ENCODE measurements at regions not wholly inside any gene's neighbourhood (a gene's known extent, or its start where the extent isn't known, plus 50 kb on each side); places are given as distances from the start of the nearest gene placed in this dataset.

DNA sequence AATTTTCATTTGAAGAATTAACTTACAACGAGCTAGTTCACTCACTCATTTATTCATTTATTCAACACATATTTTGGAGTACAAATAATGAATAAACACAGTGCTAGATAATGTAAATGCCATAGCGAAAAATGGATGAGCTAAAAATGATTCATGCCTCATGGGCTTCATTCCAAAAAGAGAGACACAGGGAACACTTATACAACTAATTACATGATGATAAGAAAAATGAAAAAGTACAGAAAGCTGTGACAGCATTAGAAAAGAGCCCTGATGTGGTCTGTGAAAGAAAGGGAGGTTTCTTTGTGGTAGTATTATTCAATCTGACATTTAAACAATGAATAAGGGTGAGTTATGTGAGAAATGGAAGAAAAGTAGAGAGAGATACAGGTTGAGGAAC lies 726.4 kb downstream of the AMY1C start:
- no peak overlapping the region for H2BK20ac ChIP-seq (ENCODE audit: low read depth, low read length, poor library complexity, severe bottlenecking)

More for the DNA sequence above, 726.4 kb downstream of the AMY1C start:
- no peaks in the 10 kb centered on the region for H4K20me1 ChIP-seq (ENCODE audit: control insufficient read depth, insufficient read depth, insufficient read length)
- Mint-ChIP-seq H3K9me3 (peaks cover 6 to 49% of the 10 kb centered on the region in 2 experiments), H3K4me3 (no peak overlapping the region), H3K27me3 (ENCODE audit: low read depth) (peaks cover 11% of the 10 kb centered on the region), H3K27ac (no peak overlapping the region), H3K36me3 (ENCODE audit: insufficient read depth in 1 of 3, low read depth in 3 of 3) (no peaks in the 10 kb centered on the region; a peak in 1 of 7 replicates), H3K4me1 (no peaks in the 10 kb centered on the region)
- no CpG with 5 or more reads among the region's 2 CpGs for WGBS (ENCODE audit: extremely low coverage, insufficient read length, low lambda C conversion rate)
- H3K56ac ChIP-seq (ENCODE audit: insufficient read length, low read depth, low read length) = no peak overlapping the region
- H3K79me1 ChIP-seq (ENCODE audit: insufficient read depth, low read depth, low read length, poor library complexity, severe bottlenecking) = no peaks in the 10 kb centered on the region
- H2BK12ac ChIP-seq (ENCODE audit: insufficient read length, low read depth, low read length) = no peak overlapping the region
- no peak overlapping the region for H4K91ac ChIP-seq (ENCODE audit: insufficient read length, low read depth, low read length)
- no peak overlapping the region for H2AK5ac ChIP-seq (ENCODE audit: insufficient read length, low read length)
- no peak overlapping the region for H3K23ac ChIP-seq (ENCODE audit: insufficient read length, low read depth, low read length)
- no peaks in the 10 kb centered on the region for H3K4me1 ChIP-seq (ENCODE audit: insufficient read depth, low read length)
- H4K8ac ChIP-seq (replicated peaks; ENCODE audit: insufficient read length, low read depth, low read length) = no peak overlapping the region
- no peaks in the 10 kb centered on the region for H3K27me3 ChIP-seq (ENCODE audit: insufficient read depth, low read length)
- H3K9ac ChIP-seq (ENCODE audit: extremely low read depth, insufficient read length, low read length) = no peak overlapping the region
- no peaks in the 10 kb centered on the region for H3K79me2 ChIP-seq (ENCODE audit: insufficient read depth, low read length)
- H3K27ac ChIP-seq (ENCODE audit: insufficient read length, low read depth, low read length) = no peak overlapping the region
- H3K23me2 ChIP-seq (ENCODE audit: insufficient read length, low read depth, low read length, poor library complexity, severe bottlenecking) = no peaks in the 10 kb centered on the region
- TF ChIP-seq, protein P1, sequence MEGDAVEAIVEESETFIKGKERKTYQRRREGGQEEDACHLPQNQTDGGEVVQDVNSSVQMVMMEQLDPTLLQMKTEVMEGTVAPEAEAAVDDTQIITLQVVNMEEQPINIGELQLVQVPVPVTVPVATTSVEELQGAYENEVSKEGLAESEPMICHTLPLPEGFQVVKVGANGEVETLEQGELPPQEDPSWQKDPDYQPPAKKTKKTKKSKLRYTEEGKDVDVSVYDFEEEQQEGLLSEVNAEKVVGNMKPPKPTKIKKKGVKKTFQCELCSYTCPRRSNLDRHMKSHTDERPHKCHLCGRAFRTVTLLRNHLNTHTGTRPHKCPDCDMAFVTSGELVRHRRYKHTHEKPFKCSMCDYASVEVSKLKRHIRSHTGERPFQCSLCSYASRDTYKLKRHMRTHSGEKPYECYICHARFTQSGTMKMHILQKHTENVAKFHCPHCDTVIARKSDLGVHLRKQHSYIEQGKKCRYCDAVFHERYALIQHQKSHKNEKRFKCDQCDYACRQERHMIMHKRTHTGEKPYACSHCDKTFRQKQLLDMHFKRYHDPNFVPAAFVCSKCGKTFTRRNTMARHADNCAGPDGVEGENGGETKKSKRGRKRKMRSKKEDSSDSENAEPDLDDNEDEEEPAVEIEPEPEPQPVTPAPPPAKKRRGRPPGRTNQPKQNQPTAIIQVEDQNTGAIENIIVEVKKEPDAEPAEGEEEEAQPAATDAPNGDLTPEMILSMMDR (conservative IDR thresholded peaks at IDR 0.05) = no peak
- H2BK120ac ChIP-seq (ENCODE audit: low read depth, low read length, poor library complexity, severe bottlenecking) = no peak overlapping the region
- H3K18ac ChIP-seq (ENCODE audit: insufficient read length, low read depth, low read length) = no peak overlapping the region
- no peak overlapping the region for H3T11ph ChIP-seq (ENCODE audit: low read length)
- H3K4ac ChIP-seq (ENCODE audit: low read depth, low read length) = no peak overlapping the region
- H3K9me3 ChIP-seq (ENCODE audit: control insufficient read depth, low read depth, low read length) = no peaks in the 10 kb centered on the region
- no peak overlapping the region for H2BK5ac ChIP-seq (ENCODE audit: insufficient read length, low read length)
- no peak overlapping the region for H3K14ac ChIP-seq (ENCODE audit: insufficient read depth, low read length)
- no peak overlapping the region for H2BK15ac ChIP-seq (ENCODE audit: low read depth, low read length)
- H3K4me2 ChIP-seq (ENCODE audit: insufficient read depth, insufficient read length, low read length) = no peak overlapping the region
- no peak overlapping the region for H2AFZ ChIP-seq (ENCODE audit: low read length)
- no peak overlapping the region for H4K5ac ChIP-seq (ENCODE audit: insufficient read length, low read depth, low read length)
- no peak for DNase-seq

Data from H9 (cell line).